Stimulated activated CD4-positive, alpha-beta T cell treated with anti-CD3 and anti-CD28 coated beads, Interleukin-4, amount 100 ng/mL, for 1 hour (primary cell): ENCODE measurements at regions not wholly inside any gene's neighbourhood (a gene's known extent, or its start where the extent isn't known, plus 50 kb on each side); places are given as distances from the start of the nearest gene placed in this dataset.

Experiments
- DNase-seq: peaks from one replicate; pipeline ENCODE4 v3.0.0-alpha.2; 2020

DNA sequence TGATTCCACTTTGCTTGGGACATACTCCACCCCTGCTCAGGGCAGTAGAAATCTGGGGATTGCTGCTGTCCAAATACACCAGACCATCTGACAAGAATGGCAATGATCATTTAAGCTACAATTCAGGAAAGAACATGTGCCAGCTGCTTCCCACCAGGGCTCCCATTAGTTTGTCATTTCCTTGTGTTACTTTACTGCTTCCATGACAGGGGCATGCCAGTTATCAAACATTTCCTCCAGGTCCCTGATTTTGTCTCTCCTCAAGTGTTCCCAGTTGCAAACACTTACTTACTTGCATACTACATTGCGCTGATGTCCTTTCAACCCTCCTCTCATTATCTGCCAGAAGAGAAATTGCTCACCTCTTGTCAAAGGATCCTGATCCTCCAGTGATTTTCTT lies 474.5 kb upstream of the DCC start:
- DNase-seq, result no peak

DNA sequence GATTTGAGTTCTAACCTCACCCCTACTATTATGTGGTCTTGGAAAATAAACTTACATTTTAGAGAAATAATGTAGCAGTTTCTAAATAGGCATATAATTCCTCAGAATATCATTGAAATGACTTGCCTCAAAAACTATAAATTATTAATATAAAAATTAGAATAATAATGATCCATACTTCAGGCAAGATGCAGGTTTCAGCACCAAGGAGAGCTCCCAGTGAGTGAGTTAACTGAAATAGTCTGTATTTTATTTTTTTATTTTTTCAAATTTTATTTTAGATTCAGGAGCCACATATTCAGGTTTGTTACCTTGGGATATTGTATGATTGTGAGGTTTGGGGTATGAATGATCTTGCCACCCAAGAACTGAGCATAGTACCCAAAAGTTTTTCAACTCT lies 472.2 kb upstream of the DCC start:
- DNase-seq, result no peak

DNA sequence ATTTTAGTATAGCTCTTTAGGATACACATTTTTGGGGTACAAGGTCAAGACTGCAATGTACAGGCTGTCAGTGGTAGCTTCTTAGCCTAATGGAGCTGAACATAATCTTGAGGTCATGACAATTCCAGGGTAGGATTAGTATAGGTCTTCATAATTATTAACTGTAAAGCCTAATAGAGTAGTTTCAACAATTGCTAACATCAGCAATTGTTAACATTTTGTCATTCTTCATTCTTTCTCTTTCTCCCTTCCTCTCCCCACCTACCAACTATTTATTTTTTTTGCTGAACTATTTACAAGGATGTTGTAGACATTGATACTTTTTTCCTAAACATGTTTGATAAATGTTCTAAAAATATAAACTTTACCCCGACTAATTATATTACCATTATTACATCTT lies 461.3 kb upstream of the DCC start:
- no peak for DNase-seq

DNA sequence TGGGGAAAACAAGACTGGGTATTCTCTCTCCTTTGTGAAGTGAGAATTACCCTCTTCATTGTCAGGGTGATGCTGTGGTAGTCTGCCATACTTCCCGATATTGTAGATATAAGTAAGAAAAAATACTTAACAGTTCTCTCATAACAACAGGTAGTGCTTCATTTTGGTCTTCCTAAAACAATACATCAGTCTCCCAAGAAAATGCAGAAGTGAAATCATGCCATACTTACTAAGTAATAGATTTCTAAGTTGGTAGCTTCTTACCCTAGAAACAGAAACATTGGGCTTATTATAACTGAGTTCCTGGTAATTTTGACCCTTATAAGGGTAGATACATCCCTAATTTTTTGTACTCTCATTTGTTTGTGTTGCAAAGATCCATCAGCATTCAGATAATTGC lies 460.7 kb upstream of the DCC start:
- no peak for DNase-seq

DNA sequence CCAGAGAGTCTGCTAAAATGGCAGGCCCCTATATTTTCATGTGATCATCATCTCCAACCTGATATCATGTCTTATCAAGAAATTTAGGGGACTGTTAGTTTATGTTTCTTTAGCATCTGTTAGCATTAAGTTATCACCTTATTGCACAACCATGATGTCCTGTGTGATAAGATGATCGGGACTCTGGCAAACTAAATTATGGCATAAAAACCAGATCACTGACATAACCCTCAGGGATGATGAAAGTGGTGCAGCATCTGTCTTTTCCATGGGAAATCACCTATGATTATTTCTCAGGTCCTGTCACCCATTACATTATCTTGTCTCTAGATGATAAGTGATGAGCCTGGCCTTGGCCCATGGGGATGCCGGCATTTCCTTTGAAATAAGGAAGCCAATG lies 458.6 kb upstream of the DCC start:
- no peak for DNase-seq

DNA sequence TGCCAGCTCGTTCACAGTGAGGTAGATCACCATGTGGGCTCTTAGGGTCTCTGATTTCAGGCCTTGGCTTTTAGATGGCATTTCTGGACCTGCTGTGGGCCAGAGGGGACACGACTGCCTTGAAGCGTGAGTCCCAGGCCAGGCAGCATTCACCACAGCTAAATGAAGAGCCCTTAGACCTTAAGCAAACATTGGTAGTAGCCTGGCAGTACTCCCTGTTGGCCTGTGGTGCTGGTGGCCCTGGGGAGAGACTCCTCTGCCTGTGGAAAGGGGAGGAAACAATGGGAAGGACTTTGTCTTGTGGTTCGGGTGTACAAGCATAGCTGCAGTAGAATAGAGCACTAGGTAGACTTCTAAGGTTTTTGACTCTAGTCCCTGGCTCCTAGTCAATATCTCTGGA lies 456.0 kb upstream of the DCC start:
- DNase-seq, result no peak

DNA sequence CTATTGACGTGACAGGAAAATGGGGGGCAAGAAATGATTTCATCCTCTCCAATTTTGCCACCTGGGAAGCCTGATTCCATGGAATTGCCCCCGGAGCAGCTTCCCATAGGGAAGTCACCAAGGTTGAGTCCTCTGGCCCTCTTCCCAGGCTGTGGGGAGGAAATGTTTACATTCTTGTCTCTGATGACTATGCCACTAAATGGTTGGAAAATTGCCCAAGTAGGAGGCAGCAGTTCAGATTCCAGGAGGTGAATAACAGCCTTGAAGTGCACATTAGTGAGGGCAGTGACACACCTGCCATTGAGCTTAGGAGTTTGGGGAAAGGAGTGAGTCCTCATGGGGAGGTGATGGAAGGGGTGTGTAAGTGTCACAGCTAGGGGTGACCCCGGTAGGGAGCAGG lies 449.2 kb upstream of the DCC start:
- no peak for DNase-seq

DNA sequence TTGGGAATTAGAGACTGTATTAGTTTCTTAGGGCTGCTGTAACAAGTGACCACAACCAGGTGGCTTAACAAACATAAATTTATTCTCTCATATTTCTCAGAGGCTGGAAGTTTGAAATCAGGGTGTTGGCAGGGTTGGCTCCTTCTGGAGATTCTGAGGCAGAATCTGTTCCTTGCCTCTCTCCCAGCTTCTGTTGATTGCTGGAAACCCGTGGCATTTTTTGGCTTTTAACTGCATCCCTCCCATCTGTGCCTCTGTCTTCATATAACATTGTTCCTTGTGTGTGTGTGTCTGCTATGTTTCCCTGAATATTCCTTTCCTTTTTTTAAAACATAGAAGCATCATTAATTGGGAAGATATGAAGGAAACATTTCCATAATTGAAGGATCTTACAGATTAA lies 448.1 kb upstream of the DCC start:
- DNase-seq, result no peak

DNA sequence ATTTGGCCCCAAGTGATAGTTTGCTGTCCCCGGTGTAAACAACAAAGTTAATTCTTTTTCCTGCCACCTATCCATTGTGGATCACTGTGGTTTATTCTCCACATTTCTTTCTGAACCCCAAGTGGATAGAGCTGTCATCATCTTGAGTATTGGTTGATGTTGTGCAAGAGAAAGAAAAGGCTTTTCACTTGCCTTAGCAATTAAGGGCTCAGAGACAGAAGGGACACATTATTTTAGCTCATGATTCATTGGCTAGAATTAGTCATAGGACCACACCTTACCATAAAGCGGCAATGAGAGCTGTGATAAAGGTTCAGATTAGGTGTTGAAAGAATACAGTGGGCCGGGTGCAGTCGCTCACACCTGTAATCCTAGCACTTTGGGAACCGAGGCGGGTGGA lies 442.1 kb upstream of the DCC start:
- DNase-seq, result no peak

DNA sequence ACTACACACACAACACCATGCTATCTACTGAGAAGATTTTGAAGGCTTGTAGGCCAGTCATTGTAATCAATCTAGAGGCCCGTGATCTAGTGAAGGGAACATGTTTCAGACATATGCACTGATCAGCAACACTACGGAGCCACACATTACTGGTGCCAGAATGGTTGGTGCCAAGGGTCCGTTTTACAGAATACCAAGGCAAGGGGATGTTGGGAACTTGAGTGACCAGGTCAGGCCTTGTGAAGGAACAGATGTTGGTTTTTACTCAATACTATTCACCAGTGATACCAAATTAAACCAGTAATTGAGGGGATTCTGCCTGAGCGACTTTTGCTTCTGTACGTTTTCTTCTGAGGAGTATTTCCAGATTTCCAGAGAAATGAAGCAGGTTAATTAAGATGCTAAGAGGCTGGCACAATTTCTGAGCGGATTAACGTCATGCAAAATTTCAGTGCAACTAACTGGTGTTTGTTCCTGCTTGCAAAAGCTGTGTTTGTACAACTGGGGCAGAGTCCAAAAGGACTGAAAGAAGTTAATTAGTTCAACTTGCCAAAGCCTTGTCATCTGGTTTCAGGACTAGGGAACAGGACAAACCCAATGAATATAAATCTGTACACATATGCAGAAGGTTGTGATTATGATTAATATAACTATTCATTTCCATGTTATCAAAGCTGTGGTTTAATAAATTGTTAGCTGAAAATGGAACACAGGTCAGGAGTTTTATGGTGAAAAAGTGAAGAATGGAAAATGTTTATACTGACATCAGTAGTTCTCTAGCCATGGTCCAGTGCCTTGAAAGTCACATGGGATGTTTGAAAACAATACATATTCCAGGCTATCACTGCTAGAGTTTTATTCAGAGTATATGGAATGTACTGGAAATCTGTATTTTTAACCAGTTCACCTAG lies 432.1 kb upstream of the DCC start:
- no peak for DNase-seq

DNA sequence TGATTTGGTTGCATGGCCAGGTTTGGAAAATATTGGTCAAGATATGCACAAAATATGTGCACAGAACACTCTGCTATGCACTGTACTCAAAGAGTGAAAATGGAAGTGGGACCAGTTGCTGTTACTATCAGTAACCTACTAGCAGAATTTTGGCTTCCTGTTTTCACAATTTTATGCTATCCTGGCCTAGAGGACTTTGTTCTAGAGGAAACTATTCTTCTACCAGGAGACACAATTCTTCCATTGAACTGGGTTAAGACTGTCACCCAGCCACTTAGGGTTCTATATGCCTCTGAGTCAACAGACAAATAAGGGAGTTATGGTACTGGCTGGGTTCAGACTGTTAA lies 431.4 kb upstream of the DCC start:
- no peak for DNase-seq

DNA sequence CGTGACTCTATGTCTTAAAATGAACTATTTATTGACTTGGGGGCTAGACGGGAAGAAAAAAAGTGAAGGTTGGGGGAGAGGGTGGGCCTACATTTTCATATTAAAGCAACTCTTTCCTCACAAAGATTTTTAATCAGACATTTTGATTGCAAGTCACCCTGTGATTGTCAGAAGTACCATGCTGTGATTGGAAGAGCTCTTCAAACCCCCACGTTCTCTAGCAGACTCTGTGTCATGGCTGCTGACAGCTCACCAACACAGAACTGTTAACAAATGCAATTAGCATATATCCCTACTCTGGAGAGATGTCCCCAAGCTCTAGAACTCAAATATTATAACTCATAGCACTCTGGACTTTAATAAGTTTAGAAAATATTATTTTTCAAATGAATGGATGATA lies 428.4 kb upstream of the DCC start:
- DNase-seq, result no peak

DNA sequence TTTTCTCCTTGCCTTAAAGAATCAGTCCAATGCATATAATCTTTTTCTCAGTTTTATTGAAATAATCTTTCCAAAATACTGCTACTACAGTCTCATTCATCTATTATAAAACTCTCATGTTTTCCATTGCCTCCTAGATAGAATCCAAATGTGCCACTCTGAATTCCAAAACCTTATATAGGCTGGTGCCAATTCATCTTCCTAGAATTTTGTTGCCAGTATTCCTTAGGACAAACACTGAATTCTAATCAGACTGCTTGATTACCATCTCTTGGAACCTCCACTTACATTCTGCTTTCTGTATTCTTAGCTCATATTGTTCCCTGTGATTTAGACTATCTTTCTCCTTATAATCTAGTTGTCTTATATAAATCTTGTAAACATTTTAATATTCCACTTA lies 427.6 kb upstream of the DCC start:
- DNase-seq, result no peak

DNA sequence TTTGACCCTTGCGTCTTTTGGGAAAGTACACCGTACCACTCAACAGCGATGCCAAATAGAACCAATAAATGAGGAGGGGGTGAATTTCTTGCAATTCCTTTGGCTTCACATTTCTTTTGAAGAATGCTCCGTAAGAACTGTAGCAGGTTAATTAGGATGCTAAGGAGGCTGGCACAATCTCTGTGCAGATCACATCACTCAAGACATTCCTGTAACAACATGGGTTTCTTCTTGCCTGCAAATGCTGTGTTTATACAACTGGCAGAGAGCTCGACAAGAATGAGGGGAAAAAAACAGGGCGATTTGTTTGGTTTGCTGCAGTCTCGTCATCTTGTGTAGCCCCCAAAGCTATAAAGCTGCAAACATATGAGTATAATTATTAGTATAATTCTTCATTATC lies 424.8 kb upstream of the DCC start:
- no peak for DNase-seq

DNA sequence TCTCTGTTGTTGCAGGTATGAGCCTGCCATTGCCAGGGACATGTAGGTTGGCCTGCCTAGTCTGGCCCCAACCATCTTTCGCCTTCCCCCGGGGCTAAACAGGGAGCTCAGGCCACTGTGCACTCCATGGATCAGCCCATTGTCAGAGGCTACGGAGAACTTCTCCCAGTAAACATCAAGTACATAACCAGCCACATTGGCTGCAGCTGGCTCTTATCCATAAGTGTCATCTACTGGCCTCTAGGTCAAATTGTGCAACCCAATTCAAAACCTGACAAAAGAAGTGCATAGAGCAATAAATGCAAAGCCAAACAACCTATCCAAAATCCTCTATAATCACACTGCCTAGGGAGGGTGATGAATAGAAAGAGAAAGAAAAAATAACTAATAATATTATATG lies 418.1 kb upstream of the DCC start:
- no peak for DNase-seq

DNA sequence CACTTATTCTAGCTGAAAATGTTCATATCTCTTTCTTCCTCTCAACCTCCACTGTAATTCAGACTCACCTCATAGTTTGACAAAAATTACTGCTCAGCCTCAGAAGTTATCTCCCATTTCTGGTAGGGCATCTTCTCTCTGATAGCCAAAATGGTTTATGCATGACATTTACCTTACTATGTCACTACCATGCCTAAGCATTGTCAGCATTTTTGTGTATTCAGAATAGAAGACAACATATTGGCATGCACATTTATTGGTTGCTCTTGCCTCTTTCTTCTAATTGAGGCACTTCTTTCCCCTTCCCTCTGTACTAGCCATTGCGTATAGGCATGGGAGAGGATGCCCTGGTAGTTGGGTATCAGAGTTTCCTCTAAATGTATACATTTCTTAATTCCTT lies 406.1 kb upstream of the DCC start:
- no peak for DNase-seq

DNA sequence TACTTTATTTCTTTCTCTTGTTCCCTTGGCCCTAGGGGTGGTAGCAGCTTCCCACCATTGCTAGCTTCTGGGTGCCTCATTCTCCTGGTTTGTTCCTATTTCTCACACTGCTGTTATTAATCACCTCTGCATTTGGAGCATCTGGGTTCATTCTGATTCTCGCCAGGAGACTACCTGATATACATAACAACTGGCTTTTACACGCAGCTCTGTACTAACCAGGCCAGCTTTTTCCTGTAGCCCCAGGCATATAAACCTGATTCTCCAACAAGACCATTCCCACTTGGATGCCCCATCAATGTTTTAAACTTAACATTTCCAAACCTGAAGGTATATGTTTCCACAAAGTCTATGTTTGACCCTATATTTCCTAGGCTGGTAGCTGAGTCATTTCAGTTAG lies 403.9 kb upstream of the DCC start:
- DNase-seq, result no peak

DNA sequence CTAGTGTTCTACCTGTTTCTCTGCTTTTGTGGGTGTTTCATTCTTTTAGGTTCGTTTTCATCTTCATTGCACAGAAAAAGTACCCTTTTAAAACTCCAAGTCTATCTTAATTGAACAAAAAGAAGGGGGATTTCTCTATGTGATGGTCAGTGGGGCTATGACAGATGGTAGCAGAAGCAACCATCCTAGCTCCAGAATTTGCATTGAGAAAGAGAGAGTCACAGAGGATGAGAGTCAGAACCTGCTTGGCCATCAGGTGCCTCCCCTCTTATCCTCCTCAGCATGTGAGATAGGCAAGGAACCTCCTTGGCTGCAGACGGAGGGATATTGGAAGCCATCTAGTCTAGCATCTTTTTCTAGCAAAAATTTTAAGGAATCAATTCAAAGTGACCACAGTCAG lies 398.0 kb upstream of the DCC start:
- no peak for DNase-seq

DNA sequence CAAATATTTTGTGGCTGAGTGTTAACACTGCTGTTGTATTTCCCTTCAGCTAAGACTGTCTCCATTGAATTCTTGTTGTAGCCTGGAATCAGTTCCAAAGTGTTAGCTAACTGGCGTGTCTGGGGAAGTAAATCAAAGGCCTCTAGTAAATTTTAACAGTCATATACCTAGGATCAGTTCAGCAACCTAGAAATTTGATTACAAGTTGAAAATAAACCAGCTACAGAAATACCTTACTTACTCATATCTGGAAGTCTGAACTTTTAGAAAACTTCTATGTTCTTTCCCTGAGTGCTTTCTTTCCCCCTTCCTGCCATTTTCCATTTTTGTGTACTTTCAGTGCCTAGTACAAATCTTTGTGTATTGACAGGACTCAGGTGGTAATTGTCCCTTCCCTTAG lies 396.7 kb upstream of the DCC start:
- DNase-seq, result no peak

DNA sequence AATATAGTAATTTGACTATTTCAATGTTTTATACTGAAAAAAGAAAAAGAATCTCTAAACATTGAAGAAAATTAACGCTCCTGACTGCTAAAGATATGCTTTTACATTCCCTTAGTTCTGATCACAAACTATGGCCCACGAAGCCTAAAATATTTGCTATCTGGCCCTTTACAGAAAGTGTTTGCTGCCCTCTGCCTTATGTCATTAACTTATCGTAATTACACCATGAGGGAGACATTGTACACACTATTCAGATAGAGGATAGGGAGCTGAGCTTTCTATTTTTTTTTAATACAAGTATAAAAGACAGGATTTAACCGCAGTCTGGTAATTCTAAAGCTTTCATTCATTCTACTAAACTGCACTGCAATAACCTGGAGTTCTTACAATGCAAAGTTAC lies 393.1 kb upstream of the DCC start:
- no peak for DNase-seq

DNA sequence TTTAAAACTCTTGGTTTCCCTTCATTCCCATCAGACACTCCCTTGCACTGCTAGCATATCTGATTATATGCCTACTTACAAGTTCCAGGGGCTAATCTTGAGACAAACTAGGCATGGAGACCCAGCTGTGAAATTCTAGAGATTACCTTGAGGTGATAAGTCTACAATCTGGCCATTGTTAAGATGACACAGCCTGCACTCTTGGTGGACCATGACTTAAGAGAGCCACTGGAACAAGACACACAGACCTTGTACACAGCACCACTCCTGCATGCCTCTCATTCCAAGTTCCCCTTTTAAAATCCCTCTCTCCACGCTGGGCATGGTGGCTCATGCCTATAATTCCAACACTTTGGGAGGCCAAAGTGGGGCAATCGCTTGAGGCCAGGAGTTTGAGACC lies 387.2 kb upstream of the DCC start:
- no peak for DNase-seq

DNA sequence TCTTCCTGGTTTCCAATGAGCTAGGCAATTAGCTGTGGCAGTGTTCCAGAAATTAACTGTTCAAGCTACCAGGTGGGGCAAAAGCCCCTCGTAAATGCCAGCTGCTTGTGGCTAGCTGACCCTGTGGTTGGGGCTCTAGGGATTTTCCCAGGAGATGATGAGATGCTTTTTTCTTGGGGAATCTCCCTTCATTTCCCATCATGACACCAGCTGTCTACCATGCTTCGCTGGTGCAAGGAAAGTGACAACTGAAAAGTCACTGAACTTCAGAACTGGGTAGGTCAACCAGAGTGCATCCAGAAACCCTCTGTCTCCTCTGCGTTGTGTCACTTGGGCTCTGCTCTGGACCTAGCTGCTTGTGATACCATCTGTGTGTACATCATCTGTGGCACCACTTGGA lies 386.5 kb upstream of the DCC start:
- no peak for DNase-seq

DNA sequence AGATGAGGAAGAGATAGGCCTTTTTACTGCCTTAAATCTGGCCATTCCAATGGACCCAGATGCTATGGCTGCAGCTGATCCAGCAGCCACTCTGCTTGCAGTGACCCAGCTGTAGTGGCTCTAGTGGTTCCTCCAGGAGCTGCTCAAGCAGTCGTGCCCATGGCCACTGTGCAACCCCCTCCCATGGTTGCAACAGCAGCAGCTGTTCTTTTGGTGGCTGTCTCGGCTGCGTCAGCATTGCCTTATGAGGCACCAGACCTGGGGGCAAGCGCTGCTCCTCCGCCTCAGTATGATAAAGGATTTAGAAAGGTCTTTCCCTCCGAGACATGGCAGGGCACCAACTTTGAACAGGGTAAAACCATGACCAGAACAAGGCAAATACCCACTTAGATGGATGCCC lies 384.9 kb upstream of the DCC start:
- DNase-seq, result no peak

DNA sequence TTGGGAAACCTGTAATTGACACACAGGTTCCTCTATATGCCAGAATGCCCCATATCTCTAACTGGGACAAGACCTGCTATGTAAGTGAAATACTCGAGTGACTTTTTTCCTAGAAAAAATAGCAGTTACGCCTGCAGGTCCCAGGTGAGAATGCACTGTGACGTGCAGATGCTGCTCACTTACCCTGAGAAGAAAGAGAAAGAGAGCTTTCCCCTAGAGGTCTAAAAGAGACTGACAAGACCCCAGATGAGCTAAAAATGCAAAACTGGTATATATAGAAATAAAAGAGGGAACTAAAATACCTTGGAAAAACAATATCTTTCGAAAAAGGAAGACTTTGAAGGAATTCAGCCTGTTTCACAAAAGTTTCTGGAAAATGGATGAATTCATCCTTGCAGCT lies 383.0 kb upstream of the DCC start:
- no peak for DNase-seq

DNA sequence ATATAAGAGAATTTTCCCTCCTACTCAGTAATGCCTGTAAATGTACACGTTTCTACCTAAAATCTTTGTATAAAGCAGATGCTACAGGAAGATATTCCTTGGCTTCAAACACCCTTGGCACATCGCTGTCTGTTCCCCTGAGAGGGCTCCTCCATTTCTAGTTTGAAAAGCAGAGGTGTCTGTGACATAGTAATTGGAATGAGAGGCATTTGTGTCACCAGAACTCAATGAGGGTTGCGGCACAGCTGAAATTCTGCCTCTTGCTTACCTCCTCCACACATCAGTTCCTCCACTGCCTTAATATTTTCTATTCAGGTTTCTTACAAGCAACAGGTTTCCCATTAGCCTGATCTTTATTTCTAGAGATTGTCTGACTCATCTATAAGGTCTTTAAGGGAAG lies 359.9 kb upstream of the DCC start:
- no peak for DNase-seq

DNA sequence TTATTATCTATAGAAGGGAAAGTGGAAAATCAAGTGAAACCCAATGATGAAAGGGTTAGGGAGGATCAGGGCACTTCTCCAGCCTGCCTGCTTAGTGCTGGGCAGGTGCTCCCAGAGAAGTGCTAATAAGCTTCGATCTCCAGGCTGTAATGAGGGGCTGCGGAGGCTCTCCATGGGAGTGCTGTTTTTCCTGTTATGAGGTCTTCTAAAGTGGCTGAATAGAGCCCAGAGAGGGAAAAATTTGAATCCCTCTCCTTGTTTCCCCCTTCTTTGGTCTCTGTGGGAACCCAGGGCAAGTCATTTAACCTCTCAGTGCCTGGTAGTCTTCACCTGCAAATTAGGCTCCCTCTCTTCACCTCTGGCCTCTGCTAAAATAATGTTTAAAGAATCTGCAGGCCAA lies 351.7 kb upstream of the DCC start:
- DNase-seq, result no peak
